Renal cortex interstitium (tissue), 11 donors: ENCODE measurements at regions not wholly inside any gene's neighbourhood (a gene's known extent, or its start where the extent isn't known, plus 50 kb on each side); places are given as distances from the start of the nearest gene placed in this dataset.

Experiments used
- DNase-seq, 11 donors: peaks; one replicate each; pipeline ENCODE4 v3.0.0-alpha.2; 2013; ENCODE audit warnings: low read depth in 9 of 11, low spot score in 4 of 11; ENCODE audit errors: extremely low read depth in 1 of 11

DNA sequence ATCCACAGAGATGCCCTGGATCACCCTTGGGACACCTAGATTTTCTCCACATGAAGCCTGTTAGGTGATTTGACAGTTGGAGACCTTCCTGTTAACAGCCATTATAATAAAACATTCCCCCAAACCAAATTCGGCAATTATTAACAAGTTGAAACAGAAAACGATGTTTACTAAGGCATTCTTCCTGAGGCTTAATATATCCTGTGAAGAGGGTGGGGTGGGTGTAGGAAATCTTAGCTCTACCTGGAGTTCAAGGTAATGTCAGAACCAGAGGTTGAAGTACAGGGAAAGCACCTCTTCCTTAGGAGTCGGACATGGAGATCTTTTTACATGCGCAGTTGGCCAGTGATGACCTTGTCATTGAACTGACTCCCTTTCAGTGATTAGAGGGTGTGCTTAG, 143.0 kb downstream of the FGF9 start:
- no peak for DNase-seq

DNA sequence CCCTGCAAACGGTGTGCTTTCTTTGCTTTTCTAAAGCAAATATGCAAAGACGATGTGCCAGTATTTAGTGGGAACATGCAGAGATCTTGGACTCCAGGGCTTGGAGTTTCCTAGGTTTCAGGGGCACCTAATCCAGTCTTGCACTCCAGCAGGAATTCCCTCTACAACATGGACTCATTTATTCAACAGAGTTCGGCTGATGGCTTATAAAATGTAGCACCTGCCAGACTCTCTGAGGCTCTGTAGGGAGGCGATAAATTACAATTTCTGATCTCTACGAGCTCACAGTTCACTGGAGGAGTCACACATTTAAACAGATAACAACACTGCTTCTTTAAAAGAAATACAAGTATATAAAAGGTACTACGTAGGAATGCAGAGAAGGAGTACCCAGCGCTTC, 143.7 kb downstream of the FGF9 start:
- DNase-seq: no peak

DNA sequence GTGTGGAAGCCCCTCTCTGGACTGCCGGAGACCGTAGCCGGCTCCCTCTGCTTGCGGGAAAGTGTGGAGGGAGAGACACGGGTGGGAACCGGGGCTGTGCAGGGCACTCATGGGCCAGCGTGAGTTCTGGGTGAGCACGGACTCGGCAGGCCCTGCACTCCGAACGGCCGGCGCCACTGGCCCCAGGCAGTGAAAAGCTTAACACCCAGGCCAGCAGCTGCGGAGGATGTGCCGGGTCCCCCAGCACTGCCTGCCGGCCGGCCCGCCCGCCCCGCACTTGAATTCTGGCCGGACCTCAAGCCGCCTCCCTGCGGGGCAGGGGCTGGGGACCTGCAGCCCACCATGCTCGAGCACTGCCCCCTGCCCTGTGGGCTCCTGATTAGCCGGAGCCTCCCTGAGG, 147.0 kb downstream of the FGF9 start:
- no peak for DNase-seq

DNA sequence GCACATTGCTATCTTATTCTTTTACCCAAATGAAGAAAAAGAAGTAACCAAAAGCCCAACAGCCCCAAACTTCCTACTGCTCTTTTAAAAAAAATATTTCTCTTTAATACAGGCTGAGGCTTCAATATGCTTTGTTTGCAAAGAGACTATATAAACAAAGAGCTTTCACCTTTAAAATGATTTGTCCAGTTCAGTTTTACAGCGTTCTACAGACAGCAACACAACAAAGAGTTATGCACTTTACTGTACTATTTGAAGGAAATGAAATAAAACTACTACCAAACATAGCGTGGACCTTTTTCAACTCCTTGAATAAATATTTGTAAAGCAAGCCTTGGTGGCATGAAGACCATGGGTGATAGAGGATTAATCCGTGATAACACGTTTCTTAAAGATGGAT, 151.2 kb downstream of the FGF9 start:
- DNase-seq: no peak

DNA sequence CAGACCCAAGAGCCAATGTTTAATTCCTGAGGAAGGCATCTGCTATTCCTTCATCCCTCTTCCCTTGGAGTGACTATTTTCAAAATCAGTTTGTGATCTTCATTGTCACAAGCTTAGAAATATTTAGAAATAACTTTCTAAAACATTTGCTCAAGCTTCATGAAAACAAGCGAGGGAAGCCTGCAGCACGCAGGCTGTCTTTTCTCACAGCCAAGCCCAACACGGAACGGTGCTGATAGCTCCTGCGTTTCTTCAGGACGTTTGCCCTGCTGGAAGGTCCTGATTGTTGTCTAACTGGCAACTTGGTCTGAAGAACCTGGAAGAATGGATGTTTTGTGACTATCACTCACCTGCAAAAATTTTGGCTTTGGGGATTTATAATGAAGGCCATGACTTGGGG, 152.5 kb downstream of the FGF9 start:
- DNase-seq: no peak

DNA sequence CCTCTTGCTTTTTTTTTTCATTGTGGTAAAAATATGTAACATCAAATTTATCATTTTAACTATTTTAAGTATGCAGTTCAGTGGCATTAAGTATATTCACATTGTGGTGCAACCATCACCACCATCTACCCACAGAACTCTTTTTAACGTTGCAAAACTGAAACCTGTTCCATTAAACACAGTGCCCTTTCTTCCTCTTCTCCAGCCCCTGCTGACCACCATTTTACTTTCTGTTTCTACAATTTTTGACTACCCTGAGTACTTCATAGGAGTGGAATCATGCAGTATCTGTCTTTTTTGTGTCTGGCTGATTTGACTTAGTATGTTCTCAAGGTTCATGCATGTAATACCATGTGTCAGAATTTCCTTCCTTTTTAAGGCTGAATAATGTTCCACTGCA, 153.1 kb downstream of the FGF9 start:
- DNase-seq: no peak

DNA sequence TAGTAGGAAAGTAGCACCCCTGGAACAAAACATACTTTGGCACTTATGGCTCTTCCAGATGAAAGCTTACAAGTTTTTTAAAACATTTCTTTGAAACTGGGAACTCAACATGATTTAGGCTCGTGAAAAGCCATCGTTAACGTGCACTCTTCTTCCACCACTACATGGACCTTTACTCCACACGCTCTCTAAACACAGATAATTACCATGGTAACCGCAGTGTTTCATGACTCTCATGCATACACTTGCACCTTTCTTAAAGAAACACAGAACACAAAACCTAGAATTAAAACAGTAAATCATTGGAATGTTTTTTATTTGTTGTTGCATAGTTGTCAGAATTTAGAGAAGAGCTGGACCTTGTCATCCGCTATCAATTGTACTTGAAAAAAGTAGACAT, 154.3 kb downstream of the FGF9 start:
- DNase-seq: no peak

DNA sequence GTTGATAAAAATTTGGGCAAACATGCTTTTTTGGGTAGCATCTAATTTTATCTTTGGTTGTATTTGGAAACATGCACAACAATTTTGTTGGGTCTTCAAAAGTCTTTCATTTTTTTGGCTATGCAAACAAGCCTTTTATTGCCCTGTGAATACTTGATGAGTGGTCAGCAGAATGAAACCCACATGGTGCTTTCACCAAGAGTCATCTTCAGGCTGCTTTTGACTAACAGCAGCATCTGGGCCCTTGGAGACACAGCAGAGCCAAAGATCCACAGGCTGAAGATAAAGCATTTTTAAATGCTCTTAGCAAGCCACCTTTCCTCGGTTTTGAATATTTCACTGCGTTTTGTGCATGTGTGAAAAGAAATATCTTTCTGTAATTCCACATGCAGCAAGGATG, 154.9 kb downstream of the FGF9 start:
- DNase-seq: no peak

DNA sequence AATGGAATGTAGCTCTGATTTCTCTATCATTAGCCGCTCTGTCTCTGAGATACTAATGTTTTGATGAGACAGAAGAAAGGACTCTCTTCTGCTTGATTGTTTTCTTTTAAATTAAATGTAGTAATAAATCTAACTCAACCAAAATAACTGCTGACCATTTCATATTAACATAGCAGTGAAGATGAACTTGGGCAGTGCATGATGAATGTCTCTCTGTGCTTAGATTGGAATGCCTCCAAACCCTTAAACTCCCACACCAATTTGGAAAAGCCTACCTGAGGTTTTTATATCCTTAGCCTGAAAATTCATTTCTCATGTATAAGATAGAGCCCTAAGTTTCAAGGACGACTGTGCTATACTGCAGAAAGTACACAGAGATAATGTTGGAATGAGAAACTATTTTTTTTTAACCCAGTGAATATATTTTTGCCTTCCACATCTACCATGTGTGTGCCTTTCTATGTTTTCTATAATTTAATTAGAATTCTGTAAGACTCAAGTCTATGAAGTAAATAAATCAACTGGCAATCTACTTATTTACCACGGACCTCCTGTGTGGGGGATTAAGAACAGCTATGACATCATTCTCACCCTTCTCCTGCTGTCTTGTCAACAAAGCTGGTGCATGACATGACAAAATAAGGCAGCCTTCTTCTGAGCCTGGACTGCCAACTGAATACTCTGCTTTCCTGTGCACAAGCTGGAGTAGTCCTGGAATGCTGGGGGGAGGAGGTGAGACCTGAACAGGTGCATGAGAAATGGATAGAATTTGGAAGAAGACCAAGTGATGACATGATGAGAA, 155.5 kb downstream of the FGF9 start:
- no peak for DNase-seq

DNA sequence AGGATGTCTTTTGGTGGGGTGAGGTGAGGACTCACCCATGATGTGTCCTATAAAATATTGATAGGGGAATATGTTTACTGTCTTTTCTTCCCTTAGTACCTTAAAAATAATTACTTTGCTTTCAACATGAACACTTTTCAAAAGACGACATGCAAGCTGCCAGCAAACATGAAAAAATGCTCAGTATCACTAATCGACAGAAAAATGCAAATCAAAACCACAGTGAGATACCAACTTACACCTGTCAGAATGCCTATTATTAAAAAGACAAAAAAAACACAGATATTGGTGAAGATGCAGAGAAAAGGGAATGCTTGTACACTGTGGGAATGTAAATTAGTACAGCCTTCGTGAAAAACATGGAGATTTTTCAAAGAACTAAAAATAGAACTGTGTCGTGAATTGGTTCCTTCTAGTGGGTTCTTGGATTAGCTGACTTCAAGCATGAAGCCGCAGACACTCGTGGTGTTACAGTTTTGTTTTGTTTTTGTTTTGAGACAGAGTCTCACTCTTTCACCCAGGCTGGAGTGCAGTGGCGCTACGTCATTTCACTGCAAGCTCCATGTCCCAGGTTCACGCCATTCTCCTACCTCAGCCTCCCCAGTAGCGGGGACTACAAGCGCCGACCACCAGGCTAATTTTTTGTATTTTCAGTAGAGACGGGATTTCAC, 160.9 kb downstream of the FGF9 start:
- no peak for DNase-seq

DNA sequence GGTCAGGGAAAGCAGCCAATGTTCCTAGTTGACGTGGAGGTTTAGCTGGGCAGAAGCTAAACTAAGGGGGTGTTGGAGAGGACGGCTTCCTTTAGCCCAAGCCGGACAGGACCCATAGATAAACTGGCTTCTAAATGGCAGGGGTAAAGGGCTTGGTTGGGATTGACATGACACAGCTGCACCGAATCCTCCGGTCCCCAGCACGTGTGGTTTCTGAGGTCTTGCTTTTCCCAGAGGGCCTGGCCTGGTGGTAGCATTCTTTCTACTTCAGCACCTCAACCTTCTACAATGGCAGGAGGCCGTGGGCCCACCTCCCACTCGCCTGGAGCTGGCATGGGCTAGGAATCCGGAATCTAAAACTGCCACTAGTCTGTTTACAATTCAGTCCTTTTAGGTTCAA, 163.0 kb downstream of the FGF9 start:
- no peak for DNase-seq

DNA sequence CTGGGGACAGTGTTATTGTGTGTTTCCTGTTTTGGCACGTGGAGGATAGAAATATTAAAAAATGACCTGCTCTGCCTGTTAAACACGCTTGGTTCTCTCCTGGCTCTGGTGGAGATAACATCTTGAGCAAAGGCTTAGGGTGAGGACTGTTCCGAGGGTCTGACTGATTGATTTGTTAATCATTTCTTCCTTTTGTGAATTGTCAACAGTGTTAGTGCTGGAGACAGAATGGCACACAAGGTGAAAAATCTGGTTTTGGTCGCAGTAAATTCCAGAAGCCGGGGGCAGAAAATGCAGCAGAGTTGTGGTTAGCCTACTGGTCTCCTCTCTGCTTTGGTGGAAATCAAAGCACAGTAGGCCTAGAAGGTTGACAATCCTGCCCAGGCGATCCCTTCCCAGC, 163.6 kb downstream of the FGF9 start:
- no peak for DNase-seq

DNA sequence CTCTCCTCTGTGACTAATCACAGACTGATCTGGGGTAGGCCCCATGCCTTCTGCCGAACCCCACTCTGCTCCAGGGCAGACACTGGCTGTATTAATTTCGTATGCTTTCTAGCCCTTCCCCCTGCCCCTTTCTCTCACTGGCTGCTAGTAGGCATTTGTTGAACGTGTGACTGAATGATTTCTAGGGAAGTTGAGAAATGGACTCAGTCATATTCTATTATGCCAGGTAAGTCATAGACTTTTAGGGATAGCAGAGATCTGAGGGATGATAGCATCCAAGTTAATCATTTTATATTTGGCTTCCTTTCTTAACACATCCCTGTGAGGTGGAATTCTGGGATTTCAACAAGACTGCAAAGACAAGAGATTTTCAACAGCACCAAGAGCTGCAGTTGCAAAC, 166.4 kb downstream of the FGF9 start:
- DNase-seq: no peak

DNA sequence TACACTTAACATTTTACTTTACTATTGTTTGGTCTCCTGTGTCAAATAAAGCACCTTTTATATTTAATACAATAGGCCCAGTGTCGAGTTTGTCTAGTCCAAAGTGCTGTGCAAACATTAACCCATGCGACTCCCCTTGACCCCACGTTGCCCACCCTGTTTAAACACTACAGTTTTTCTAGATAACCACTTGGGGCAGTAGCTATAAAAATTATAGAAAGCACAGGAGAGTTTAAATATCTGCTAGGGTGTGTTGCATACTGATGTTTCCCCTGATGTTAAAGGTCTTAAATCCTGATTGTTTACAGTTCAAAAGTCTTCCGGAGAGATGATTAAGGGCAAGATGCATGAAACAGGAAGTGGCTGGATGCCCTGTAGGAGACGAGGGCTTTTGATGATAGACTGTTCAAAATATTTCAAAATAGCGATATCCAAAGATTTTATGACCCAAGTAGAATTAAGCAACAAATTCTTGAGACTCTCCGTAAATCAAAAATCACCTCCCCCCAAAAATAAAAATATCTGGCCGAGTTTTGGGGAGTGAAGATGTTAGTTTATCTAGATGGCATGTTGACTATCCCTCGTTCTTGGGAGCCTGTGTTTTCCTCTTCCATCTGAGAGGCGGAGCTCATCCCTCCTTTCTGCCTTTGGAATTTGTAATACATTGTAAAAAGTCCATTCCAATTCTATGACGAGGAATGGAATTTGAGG, 167.1 kb downstream of the FGF9 start:
- no peak for DNase-seq

DNA sequence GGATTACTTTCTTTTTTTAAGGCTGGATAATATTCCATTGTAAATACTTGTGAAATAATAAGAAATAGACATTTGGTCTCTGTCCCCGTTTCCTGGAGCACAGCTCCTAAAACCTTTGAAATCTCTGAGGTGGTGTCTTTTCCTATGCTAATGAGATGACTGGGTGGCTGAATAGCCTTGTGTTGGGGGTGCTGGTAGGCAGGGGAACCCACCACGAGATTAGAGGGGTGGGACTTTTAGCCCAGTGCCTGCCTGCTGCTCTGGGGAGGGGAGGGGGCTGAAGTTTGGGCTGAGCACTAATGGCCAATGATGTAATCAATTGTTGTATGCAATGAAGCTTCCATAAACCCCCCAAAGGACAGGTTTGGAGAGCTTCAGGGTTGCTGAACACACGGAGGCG, 175.7 kb downstream of the FGF9 start:
- no peak for DNase-seq

DNA sequence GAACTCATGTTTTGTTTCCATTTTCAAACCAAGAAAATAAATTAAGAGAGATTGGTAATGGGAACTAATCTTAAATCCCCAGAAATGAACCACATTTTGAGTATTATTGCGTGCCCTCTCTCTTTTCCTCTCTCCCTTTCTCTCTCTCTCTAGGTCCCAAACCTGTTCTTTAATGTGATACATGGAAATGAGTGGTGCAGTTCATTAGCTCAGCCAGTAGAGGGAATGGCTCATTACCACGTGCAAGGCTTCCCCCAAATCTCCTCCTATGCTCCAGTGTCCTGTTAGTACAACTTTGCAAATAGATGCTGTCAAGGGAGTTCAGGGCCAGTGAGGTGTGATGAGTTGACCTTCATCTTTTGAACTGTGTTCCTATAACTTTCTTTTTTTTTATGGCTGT, 178.4 kb downstream of the FGF9 start:
- no peak for DNase-seq

DNA sequence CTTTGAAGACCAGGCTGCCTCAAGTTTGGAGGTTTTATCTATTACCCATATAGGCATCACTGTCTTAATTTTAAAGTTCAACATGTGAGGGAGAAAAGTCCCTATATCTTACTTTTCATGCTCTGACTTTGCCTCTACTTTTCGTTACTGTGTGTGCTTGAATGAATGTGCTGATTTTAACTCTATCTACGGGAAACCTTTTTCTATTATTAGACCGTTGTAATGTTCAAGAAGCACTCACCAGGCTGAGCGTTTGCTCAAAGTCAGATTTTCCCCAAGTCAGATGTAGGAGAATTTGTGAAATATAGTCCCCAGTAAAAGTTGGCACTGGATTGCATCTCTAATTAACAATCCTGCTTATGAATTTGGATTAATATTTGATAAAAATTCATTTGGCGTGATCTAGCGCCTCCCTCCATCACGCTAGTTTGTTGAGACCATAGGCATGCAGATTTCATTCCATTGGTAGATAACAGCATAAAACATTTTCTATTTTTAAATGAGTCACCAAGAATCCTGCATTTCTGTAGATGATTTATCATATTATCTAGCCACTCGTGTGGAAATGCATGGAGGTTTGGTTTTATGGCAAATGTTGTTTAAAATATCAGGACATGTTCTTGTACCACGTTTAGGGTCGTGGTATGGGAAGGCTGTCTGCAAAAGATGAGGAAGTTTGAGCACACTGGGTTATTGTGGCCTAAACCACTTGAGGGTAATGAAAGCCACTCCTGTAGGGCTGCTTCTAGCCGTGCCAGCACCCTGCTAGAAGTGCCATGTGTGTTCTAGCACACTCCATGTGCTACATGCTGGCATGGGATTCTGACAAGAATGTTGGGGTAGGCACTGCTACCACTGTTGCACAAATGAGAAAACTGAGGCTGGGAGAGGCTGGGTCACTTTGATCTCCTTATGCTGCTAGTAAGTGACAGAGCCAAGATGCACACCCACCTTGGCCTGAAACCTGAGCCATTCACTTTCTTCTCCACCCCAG, 179.4 kb downstream of the FGF9 start:
- DNase-seq: no peak

DNA sequence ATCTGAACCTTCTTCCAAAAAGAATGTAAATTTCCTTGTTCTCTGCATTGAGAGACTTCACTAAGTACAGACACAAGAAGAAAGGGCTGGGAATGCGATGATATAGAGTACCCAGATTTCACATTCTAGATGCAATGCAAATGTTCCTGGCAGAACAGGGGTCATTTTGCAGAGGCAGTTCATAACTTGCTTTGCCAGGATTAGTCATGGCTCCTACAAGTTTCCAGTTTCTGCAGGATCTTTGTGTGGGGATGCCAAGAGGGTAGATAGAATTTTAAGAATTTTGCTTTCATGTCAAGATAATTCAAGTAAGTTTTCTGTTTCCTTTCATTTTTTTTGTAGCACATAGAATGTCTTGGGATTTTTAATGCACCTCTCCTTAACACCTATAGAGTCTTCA, 181.2 kb downstream of the FGF9 start:
- DNase-seq: no peak

DNA sequence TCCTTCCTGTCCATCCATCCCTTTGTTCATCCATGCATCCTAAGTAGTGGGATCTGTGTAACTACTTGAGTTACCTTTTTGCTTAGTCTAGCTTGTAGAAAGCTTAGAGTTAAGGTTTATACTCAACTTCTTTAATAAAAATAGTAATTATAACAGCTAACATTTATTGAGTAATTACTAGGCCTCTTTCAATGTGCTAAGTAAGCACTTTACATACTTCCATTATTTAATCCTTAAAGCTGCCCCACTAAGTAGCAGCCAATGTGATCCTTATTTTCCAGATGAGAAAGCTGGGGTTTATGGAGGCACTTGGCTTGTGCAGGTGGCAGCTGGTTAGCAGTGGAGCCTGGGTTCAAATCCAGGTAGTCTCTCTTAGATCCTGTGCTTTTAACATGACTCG, 182.9 kb downstream of the FGF9 start:
- DNase-seq: no peak
